ENCODE measurements at regions not wholly inside any gene's neighbourhood (a gene's known extent, or its start where the extent isn't known, plus 50 kb on each side); places are given as distances from the start of the nearest gene placed in this dataset.

GRCh38 chr4:180946188-180946587 is 1297.0 kb upstream of the TENM3 start:
- no TSS peak for BruUV-seq (replicated peaks)
- DNase-seq (ENCODE audit: low read depth, low spot score) (no peak), ATAC-seq (no peak), FAIRE-seq (no peak)
- Histone ChIP-seq H3K4me3 (no peak overlapping the region), H3K9me3 (replicated peaks; ENCODE audit: control insufficient read depth, insufficient read depth, low read length) (no peaks in the 10 kb centered on the region), H3K9ac (ENCODE audit: control insufficient read depth, insufficient read depth, low read length) (no peak overlapping the region), H3K79me2 (ENCODE audit: control insufficient read depth, insufficient read depth, low read length) (no peaks in the 10 kb centered on the region), H2AFZ (ENCODE audit: control insufficient read depth, low read depth, low read length) (no peak overlapping the region), H3K4me1 (ENCODE audit: control insufficient read depth, insufficient read depth, low read length) (no peaks in the 10 kb centered on the region), H3K27me3 (replicated peaks in 1 of 2; ENCODE audit: control insufficient read depth in 2 of 2, insufficient read depth in 2 of 2, low read length in 1 of 2) (no peaks in the 10 kb centered on the region), H4K20me1 (ENCODE audit: control insufficient read depth, insufficient read depth) (no peaks in the 10 kb centered on the region), H3K36me3 (ENCODE audit: control insufficient read depth in 2 of 2, insufficient read depth in 2 of 2, low read length in 1 of 2) (no peaks in the 10 kb centered on the region), H3K27ac (ENCODE audit: control insufficient read depth, insufficient read depth) (no peak overlapping the region), H3K4me2 (ENCODE audit: control insufficient read depth, insufficient read depth) (no peak overlapping the region)
- ChIA-PET POLR2A (no interaction called here), CTCF (no interaction called here), RAD21 (ENCODE audit: unreplicated experiment) (no interaction called here), SMC1A (ENCODE audit: uncharacterized antibody, unreplicated experiment) (no interaction called here)
- WGBS (ENCODE audit: insufficient coverage, insufficient replicate concordance, low lambda C conversion rate, missing lambda C conversion rate), result 73% methylated on average over 4 of the region's 4 CpGs
- intact Hi-C loops (cut with micrococcal nuclease; ENCODE audit: unreplicated experiment) (no loop called here), in situ Hi-C loops (cut with MboI) (no loop called here)
- TF ChIP-seq TCF7 (IDR thresholded peaks at IDR 0.05; ENCODE audit: borderline replicate concordance), result no peak
- TF ChIP-seq BCLAF1 (IDR thresholded peaks at IDR 0.05), result no peak
- TF ChIP-seq YY1 (IDR thresholded peaks at IDR 0.05; ENCODE audit: low read depth, low read length), result no peak
- no peak for TF ChIP-seq SIX5 (IDR thresholded peaks at IDR 0.05; ENCODE audit: low read depth, low read length, severe bottlenecking)
- no peak for TF ChIP-seq RAD51 (IDR thresholded peaks at IDR 0.05)
- no peak for TF ChIP-seq PAX8 (IDR thresholded peaks at IDR 0.05)
- TF ChIP-seq, protein P1, sequence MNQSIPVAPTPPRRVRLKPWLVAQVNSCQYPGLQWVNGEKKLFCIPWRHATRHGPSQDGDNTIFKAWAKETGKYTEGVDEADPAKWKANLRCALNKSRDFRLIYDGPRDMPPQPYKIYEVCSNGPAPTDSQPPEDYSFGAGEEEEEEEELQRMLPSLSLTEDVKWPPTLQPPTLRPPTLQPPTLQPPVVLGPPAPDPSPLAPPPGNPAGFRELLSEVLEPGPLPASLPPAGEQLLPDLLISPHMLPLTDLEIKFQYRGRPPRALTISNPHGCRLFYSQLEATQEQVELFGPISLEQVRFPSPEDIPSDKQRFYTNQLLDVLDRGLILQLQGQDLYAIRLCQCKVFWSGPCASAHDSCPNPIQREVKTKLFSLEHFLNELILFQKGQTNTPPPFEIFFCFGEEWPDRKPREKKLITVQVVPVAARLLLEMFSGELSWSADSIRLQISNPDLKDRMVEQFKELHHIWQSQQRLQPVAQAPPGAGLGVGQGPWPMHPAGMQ (IDR thresholded peaks at IDR 0.05; ENCODE audit: borderline replicate concordance), result no peak
- no peak for TF ChIP-seq EZH2 (IDR thresholded peaks at IDR 0.05; ENCODE audit: borderline replicate concordance, control insufficient read depth, low read depth, low read length)
- TF ChIP-seq EP300 (IDR thresholded peaks at IDR 0.05; ENCODE audit: borderline replicate concordance in 1 of 2, control insufficient read depth in 1 of 2, low read depth in 2 of 2, low read length in 2 of 2), result no peak
- TF ChIP-seq SIN3A (IDR thresholded peaks at IDR 0.05; ENCODE audit: low read depth, low read length), result no peak
- no peak for TF ChIP-seq FOXK2 (IDR thresholded peaks at IDR 0.05)
- no peak for TF ChIP-seq CBFB (IDR thresholded peaks at IDR 0.05; ENCODE audit: low read depth)
- TF ChIP-seq MTA3 (IDR thresholded peaks at IDR 0.05; ENCODE audit: borderline replicate concordance, low read length), result no peak

Measured in GM12878 (cell line).